IMR-90 (cell line): ENCODE measurements at regions not wholly inside any gene's neighbourhood (a gene's known extent, or its start where the extent isn't known, plus 50 kb on each side); places are given as distances from the start of the nearest gene placed in this dataset.

Source experiments
- ATAC-seq: fragments of 200-7000 bp; cut with Tn5 transposase; 2 replicates; pipeline ENCODE4 v1.9.1; 2020; ENCODE audit warnings: low read depth, mild to moderate bottlenecking, moderate library complexity
- BruUV-seq: library from RNA; stranded (reverse); fragments of 400-500 nt; replicated peaks from 2 replicates; lab custom pipeline; 2021; lab: Mats Ljungman, UMichigan
- CTCF ChIA-PET: fragments of 300-600 bp; formaldehyde crosslinking; extraction: SDS; loops from one replicate; lab custom pipeline; 2021; ENCODE audit warnings: antibody characterized with exemption; lab: Yijun Ruan, JAX
- POLR2A ChIA-PET: fragments of 300-600 bp; sonication (Branson Sonifier 250); formaldehyde crosslinking; loops from one replicate; lab custom pipeline; 2022; ENCODE audit warnings: antibody characterized with exemption; ENCODE audit not compliant: unreplicated experiment; lab: Charles Lee
- DNase-seq: peaks from one replicate; pipeline ENCODE4 v3.0.0; 2013
- H2AFZ ChIP-seq: replicated peaks from 2 replicates; pipeline ENCODE3; 2013; ENCODE audit warnings: low read length, mild to moderate bottlenecking; ENCODE audit not compliant: poor library complexity
- H2AK5ac ChIP-seq: 2 replicates; pipeline ENCODE4 v1.6.1; 2013; ENCODE audit warnings: low read depth, low read length, inconsistent platforms
- H2AK9ac ChIP-seq: replicated peaks from 2 replicates; pipeline ENCODE3; 2013; ENCODE audit warnings: mild to moderate bottlenecking, low read depth, low read length, moderate library complexity; ENCODE audit not compliant: poor library complexity
- H2BK120ac ChIP-seq: 2 replicates; pipeline ENCODE4 v1.6.1; 2013; ENCODE audit warnings: low read depth, low read length, inconsistent platforms
- H2BK15ac ChIP-seq: 3 replicates; pipeline ENCODE4 v1.6.1; 2013; ENCODE audit warnings: low read depth, low read length, inconsistent platforms
- H2BK20ac ChIP-seq: 2 replicates; pipeline ENCODE4 v1.6.1; 2013; ENCODE audit warnings: low read depth, mild to moderate bottlenecking, inconsistent platforms, low read length, moderate library complexity
- H2BK5ac ChIP-seq: 2 replicates; pipeline ENCODE4 v1.6.1; 2013; ENCODE audit warnings: mild to moderate bottlenecking, low read depth, low read length, inconsistent platforms; ENCODE audit not compliant: poor library complexity, severe bottlenecking
- H3K14ac ChIP-seq: replicated peaks from 2 replicates; pipeline ENCODE4 v1.6.1; 2013; ENCODE audit warnings: low read depth, low read length, inconsistent platforms
- H3K18ac ChIP-seq: 2 replicates; pipeline ENCODE4 v1.6.1; 2013; ENCODE audit warnings: low read depth, low read length, control low read depth
- H3K23ac ChIP-seq: 2 replicates; pipeline ENCODE4 v1.6.1; 2013; ENCODE audit warnings: low read depth, low read length, inconsistent platforms
- H3K27ac ChIP-seq: 2 replicates; pipeline ENCODE4 v1.5.1; 2013; ENCODE audit warnings: mild to moderate bottlenecking, control low read depth, low read length; ENCODE audit not compliant: insufficient read depth
- H3K27me3 ChIP-seq: 2 replicates; pipeline ENCODE4 v1.6.1; 2013; ENCODE audit warnings: low read length; ENCODE audit not compliant: control insufficient read depth, insufficient read depth
- H3K36me3 ChIP-seq: 2 replicates; pipeline ENCODE4 v1.6.1; 2013; ENCODE audit warnings: low read length, mixed read lengths; ENCODE audit not compliant: control insufficient read depth, insufficient read depth
- H3K4ac ChIP-seq: 2 replicates; pipeline ENCODE4 v1.6.1; 2013; ENCODE audit warnings: low read depth, low read length, inconsistent platforms
- H3K4me1 ChIP-seq: 2 replicates; pipeline ENCODE4 v1.6.1; 2013; ENCODE audit warnings: low read length, mixed read lengths; ENCODE audit not compliant: control insufficient read depth, insufficient read depth
- H3K4me2 ChIP-seq: 2 replicates; pipeline ENCODE4 v1.6.1; 2013; ENCODE audit warnings: low read depth, mild to moderate bottlenecking, control low read depth, low read length, moderate library complexity
- H3K4me3 ChIP-seq: 2 replicates; pipeline ENCODE4 v1.5.1; 2013; ENCODE audit warnings: low read depth, mild to moderate bottlenecking, control low read depth, low read length, moderate library complexity; ENCODE audit not compliant: insufficient read depth
- H3K56ac ChIP-seq: 2 replicates; pipeline ENCODE4 v1.6.1; 2013; ENCODE audit warnings: low read length, inconsistent platforms; ENCODE audit not compliant: insufficient read depth; ENCODE audit errors: extremely low read depth
- H3K79me1 ChIP-seq, 2 experiments: 2 replicates each; pipeline ENCODE4 v1.6.1; 2013; ENCODE audit warnings: low read length in 2 of 2, inconsistent platforms in 1 of 2, low read depth in 1 of 2
- H3K9ac ChIP-seq: 2 replicates; pipeline ENCODE4 v1.6.1; 2013; ENCODE audit warnings: low read depth, low read length, control low read depth
- H3K9me1 ChIP-seq: 2 replicates; pipeline ENCODE4 v1.6.1; 2013; ENCODE audit warnings: low read length, inconsistent platforms; ENCODE audit not compliant: insufficient read depth
- H3K9me3 ChIP-seq: 2 replicates; pipeline ENCODE4 v1.6.1; 2013; ENCODE audit warnings: low read length; ENCODE audit not compliant: control insufficient read depth, insufficient read depth
- H4K20me1 ChIP-seq: 2 replicates; pipeline ENCODE4 v1.6.1; 2013; ENCODE audit warnings: low read length, inconsistent platforms; ENCODE audit not compliant: insufficient read depth
- H4K5ac ChIP-seq: 2 replicates; pipeline ENCODE4 v1.6.1; 2013; ENCODE audit warnings: mild to moderate bottlenecking, low read depth, low read length, control low read depth
- H4K8ac ChIP-seq, 2 experiments: 2 replicates each; pipeline ENCODE4 v1.6.1; 2013; ENCODE audit warnings: low read depth in 2 of 2, low read length in 2 of 2, control low read depth in 1 of 2, inconsistent platforms in 1 of 2
- H4K91ac ChIP-seq: 2 replicates; pipeline ENCODE4 v1.6.1; 2013; ENCODE audit warnings: low read depth, low read length, inconsistent platforms; ENCODE audit not compliant: insufficient read depth
- BHLHE40 ChIP-seq: fragments of 150-350 bp; IDR thresholded peaks from 2 replicates; pipeline ENCODE4 v1.6.1; 2016; ENCODE audit warnings: mild to moderate bottlenecking, low read depth, low read length
- CEBPB ChIP-seq: IDR thresholded peaks from 2 replicates; pipeline ENCODE4 v1.6.1; 2012; ENCODE audit warnings: low read depth, low read length, improper control_type of control experiment
- CHD1 ChIP-seq: IDR thresholded peaks from 2 replicates; pipeline ENCODE4 v1.6.1; 2012; ENCODE audit warnings: low read depth, low read length, improper control_type of control experiment
- CTCF ChIP-seq: conservative IDR thresholded peaks from 2 replicates; pipeline ENCODE4 v1.5.1; 2012; ENCODE audit warnings: mild to moderate bottlenecking, low read depth, low read length, improper control_type of control experiment
- ELK1 ChIP-seq: fragments of 150-350 bp; IDR thresholded peaks from 2 replicates; pipeline ENCODE4 v1.6.1; 2016; ENCODE audit warnings: low read depth, mild to moderate bottlenecking, low read length, moderate library complexity, borderline replicate concordance
- FOS ChIP-seq: fragments of 150-350 bp; IDR thresholded peaks from 2 replicates; pipeline ENCODE4 v1.6.1; 2016; ENCODE audit warnings: low read depth, low read length
- MAFK ChIP-seq: IDR thresholded peaks from 2 replicates; pipeline ENCODE4 v1.6.1; 2012; ENCODE audit warnings: low read depth, low read length, improper control_type of control experiment
- MAZ ChIP-seq: IDR thresholded peaks from 2 replicates; pipeline ENCODE4 v1.6.1; 2012; ENCODE audit warnings: low read depth, mild to moderate bottlenecking, low read length, improper control_type of control experiment, moderate library complexity, borderline replicate concordance
- MXI1 ChIP-seq: IDR thresholded peaks from 2 replicates; pipeline ENCODE4 v1.6.1; 2012; ENCODE audit warnings: low read depth, mild to moderate bottlenecking, low read length, moderate library complexity, borderline replicate concordance
- NFE2L2 ChIP-seq: fragments of 150-350 bp; IDR thresholded peaks from 2 replicates; pipeline ENCODE4 v1.6.1; 2016; ENCODE audit warnings: low read depth, mild to moderate bottlenecking, low read length
- POLR2A ChIP-seq: IDR thresholded peaks from 2 replicates; pipeline ENCODE4 v1.6.1; 2012; ENCODE audit warnings: mild to moderate bottlenecking, low read depth, low read length
- RAD21 ChIP-seq: IDR thresholded peaks from 2 replicates; pipeline ENCODE4 v1.6.1; 2012; ENCODE audit warnings: low read length, improper control_type of control experiment
- RCOR1 ChIP-seq: IDR thresholded peaks from 2 replicates; pipeline ENCODE4 v1.6.1; 2012; ENCODE audit warnings: mild to moderate bottlenecking, low read length, improper control_type of control experiment; ENCODE audit not compliant: insufficient replicate concordance
- RFX5 ChIP-seq: IDR thresholded peaks from 2 replicates; pipeline ENCODE4 v1.8.0; 2012; ENCODE audit warnings: low read depth, mild to moderate bottlenecking, low read length, moderate library complexity
- SMC3 ChIP-seq: fragments of 150-350 bp; IDR thresholded peaks from 2 replicates; pipeline ENCODE4 v1.6.1; 2016; ENCODE audit warnings: low read depth, mild to moderate bottlenecking, antibody characterized with exemption, low read length, moderate library complexity
- USF2 ChIP-seq: fragments of 150-350 bp; IDR thresholded peaks from 2 replicates; pipeline ENCODE4 v1.6.1; 2017; ENCODE audit warnings: mild to moderate bottlenecking, antibody characterized with exemption, low read length, low read depth
- WGBS, 2 experiments: methylation state at CpG; one replicate each; pipeline versions ENCODE4 v1.1.5 to v1.1.7; 2013; ENCODE audit warnings: missing lambda C conversion rate in 2 of 2; ENCODE audit not compliant: insufficient read length in 1 of 2; ENCODE audit errors: extremely low coverage in 2 of 2; 5-methylcytosine and 5-hydroxymethylcytosine counted together
- dilution Hi-C: fragments of 300-500 bp; cut with HindIII; formaldehyde crosslinking; loops from one replicate; pipeline ENCODE4 v1.14.3; 2018; ENCODE audit warnings: low sequenced_read_pairs; ENCODE audit not compliant: unreplicated experiment
- in situ Hi-C: fragments of 300-500 bp; cut with MboI; formaldehyde crosslinking; loops from 3 replicates; pipeline ENCODE4 v1.14.3; 2019; ENCODE audit warnings: low sequenced_read_pairs, inconsistent platforms, mixed read lengths
- intact Hi-C: fragments of 100-400 bp; cut with micrococcal nuclease; formaldehyde crosslinking; loops from 2 replicates; pipeline ENCODE4 v1.10.0; 2022

- peaks cover 2% of the 10 kb centered on the region; the same call in 1 of the 2 replicates for H3K27me3 ChIP-seq
- no peak overlapping the region for H4K8ac ChIP-seq
- H3K4me1 ChIP-seq: peaks cover 7% of the 10 kb centered on the region
- WGBS, 2 experiments: 21% methylated on average over 4 of the region's 6 CpGs; no CpG with 5 or more reads in 1 of the 2 experiments
- no peak overlapping the region for H3K23ac ChIP-seq
- no peak for DNase-seq
- H3K27ac ChIP-seq: no peak overlapping the region
- ATAC-seq: no peak
- POLR2A ChIA-PET: no interaction called here
- H2AK5ac ChIP-seq: no peak overlapping the region
- no peak overlapping the region for H4K5ac ChIP-seq
- intact Hi-C loops: no loop called here
- H3K4me2 ChIP-seq: no peak overlapping the region
- H3K56ac ChIP-seq: no peak overlapping the region
- H3K4ac ChIP-seq: no peak overlapping the region
- no peak overlapping the region for H4K91ac ChIP-seq
- dilution Hi-C loops: no loop called here
- no TSS peak for BruUV-seq
- no peak overlapping the region for H3K9ac ChIP-seq
- no peaks in the 10 kb centered on the region for H3K9me1 ChIP-seq
- no peak overlapping the region for H3K18ac ChIP-seq
- H3K9me3 ChIP-seq: no peaks in the 10 kb centered on the region
- no peak overlapping the region for H2AFZ ChIP-seq
- no peak overlapping the region for H2BK120ac ChIP-seq
- no peaks in the 10 kb centered on the region for H3K36me3 ChIP-seq
- H2AK9ac ChIP-seq: no peak overlapping the region
- TF ChIP-seq RAD21: no peak
- no peak for TF ChIP-seq MAZ
- no peak for TF ChIP-seq CTCF
- TF ChIP-seq FOS: no peak
- TF ChIP-seq RFX5: no peak
- no peak for TF ChIP-seq CEBPB
- TF ChIP-seq SMC3: no peak
- TF ChIP-seq RCOR1: no peak
- no peak for TF ChIP-seq BHLHE40
- TF ChIP-seq MXI1: no peak
- no peak for TF ChIP-seq POLR2A
- TF ChIP-seq ELK1: no peak
- no peak for TF ChIP-seq MAFK
- TF ChIP-seq NFE2L2: no peak
- no peak for TF ChIP-seq CHD1
- no peak for TF ChIP-seq USF2
- no peaks in the 10 kb centered on the region for H4K20me1 ChIP-seq
- no peak overlapping the region for H2BK20ac ChIP-seq
- no peak overlapping the region for H2BK15ac ChIP-seq
- no peaks in the 10 kb centered on the region for H3K79me1 ChIP-seq
- H3K4me3 ChIP-seq: no peak overlapping the region
- in situ Hi-C loops: loop anchor here (5.0 to 10.0 kb wide), 3 partner anchors 292 to 750 kb away; no protein-coding TSS in a partner anchor
- CTCF ChIA-PET: no interaction called here
- H2BK5ac ChIP-seq: no peak overlapping the region
- H3K14ac ChIP-seq: peak overlapping the region; percentile 35; the same call in 1 of the 2 replicates
Observed at GRCh38 chr17:12252462-12252861, 231.8 kb downstream of the MAP2K4 start.
